ENCODE measurements at regions not wholly inside any gene's neighbourhood (a gene's known extent, or its start where the extent isn't known, plus 50 kb on each side); places are given as distances from the start of the nearest gene placed in this dataset.
"Not testable (repeated sequence)": the region's sequence is repeated elsewhere in the genome, so short reads cannot be mapped to it uniquely, and the experiment has no call there.

DNA sequence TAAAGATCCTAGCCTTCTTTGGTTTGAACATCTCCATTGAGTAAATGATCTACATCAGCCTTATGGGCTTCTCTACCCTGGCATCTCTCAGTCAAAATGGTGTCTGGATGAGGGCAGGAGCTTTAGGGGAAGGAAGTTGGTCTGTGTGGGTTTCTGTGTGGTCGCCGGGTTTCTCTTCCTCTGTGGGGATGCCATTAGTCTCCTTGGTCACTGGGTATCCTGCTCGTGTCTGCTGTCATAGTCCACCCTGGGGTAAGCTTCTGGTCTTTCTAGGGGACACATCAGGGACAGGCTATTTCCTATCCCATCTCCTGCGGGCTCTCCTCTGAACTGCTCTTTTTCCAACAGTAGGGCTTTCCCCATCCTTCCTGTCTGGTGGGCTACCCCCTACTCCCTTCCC, 150.3 kb upstream of the NPY start:
- DNase-seq: no peak

DNA sequence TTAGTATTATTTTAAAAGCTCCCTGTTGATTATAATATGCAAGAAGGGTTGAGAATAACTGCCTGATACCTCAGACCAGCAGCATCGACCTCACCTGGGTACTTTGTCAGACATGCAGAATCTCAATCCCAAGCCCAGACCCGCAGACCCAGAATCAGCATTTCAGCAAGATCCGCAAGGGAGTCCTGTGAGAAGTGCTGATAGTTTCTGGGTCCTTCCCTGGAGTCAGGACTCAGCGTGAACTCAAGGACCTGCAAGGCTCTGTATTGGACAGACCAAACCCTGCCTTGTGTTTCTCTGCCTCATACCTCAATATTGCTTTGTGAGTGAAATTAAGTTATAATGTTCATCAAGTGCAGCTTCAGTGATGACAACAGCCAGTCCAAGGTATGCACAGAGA, 149.5 kb upstream of the NPY start:
- DNase-seq: no peak

DNA sequence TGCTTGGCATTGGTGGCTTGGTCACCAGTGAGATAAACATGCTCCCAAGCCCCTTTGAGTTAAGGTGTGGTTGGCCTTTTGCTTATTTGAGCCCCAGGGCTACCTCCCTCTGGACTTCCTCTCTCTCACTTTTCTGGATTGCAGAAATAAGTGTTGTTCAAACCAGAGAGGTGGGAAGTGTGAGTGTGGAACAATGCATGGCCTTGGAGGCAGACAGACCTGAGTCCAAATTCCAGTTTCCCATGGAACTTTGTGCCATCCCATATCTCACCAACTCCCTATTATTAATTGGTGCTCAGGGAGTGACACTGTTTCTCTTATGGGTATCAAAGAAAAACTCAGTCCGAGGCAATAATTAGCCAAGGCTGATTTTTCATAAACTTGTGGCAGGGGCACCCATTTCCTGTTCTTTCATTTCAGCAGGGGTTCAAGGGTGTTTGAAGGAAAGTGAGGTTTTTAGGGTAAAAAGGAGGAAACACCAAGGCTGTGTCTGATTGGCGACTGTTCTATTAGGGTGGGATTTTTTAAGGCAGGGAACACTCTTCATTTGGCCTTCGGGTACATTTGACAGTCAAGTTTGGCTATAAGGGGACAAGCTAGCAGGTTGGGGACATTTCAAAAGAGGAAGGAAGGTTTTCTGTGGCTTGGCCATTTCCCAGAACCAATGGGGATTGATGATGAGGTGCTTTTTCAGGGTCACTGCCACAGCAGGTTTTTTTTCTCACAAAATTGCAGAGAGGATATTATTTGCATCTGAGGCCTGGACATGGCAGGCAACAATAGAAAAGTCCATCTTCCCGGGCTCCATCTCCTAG, 148.8 kb upstream of the NPY start:
- DNase-seq: no peak

DNA sequence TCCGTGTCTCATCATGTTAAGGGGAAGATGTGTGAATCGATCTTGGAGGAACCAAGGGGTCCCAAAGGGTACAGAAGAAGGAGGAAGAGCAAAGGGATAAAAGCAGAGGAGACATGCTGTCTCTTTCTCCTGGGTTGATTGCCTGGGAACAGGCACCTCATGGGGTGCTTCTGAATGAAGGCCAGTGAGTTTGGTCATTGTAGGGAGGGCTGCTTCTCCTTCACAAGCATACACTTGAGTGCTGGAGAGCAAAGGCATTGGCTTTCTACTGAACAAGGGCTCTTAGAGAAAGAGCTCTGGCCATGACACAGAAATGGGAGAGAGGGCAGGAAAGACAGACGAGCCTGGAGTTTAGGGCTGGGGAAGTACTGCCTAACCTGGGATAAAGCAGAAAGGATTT, 146.7 kb upstream of the NPY start:
- no peak for DNase-seq

DNA sequence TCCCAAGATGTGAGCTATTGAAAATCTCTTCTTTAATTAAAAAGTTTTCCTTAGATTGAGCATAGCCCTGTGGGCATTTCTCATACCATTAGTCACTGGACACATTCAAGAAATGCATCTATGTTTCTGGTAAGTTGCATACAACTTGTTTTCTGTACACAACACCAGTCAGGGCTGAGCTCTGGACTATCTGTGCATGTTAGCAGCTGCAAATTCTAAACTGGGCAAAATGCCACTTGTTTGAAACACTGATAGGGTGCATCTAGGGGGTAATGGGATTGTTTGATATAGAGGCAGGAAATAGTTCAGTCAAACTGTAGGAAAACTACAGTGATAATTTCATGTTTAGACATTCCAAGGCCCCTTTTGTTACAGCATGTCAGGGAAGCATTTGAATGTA, 145.6 kb upstream of the NPY start:
- no peak for DNase-seq

DNA sequence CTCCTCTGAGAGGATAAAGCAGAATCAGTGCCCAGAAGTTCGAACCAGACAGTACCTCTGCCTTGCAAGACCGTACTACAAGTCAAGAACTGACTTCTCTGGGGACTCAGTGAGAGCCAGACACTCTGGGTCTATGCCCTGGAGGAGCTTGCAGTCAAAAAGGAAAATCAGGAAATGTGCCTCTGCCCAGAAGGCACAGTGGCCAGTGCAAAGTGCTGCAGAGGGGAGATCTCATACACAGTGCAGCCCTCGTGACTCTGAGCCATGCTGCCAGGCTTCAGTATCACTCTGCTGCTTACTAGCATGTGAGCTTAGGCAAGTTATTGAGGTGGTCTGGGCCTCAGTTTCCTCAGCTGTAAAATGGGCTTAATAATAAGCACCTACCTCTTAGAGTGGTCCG, 144.0 kb upstream of the NPY start:
- DNase-seq: no peak

DNA sequence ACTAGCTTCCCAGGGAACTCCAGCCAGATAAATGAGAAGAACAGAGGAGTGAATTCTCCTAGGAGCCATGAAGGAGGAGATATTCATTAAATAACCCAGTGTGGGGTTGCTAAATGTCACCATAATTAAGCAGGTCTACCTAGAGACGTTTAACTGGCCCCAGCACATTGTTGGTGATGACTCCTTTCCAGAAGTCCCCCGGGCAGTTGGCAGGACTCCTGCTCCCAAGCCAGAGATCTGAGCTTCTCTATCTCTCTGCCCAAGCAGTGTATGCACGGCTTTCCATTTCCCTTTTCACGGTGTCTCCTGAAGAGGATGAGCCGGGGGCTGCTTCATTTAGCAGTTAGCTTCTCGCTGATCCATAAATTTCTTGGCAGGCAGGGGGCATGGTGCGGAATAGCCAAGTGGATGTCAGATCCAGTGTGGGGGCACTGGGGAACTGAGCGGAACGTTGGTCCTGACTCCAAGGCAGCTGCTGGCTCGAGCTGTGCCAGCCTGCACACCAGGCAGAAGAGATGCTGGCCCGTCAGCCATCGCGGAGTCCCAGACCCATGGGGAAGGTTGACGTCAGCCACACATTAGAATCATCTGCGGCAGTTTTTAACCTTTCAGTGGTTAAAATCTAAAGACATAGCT, 142.0 kb upstream of the NPY start:
- DNase-seq: no peak

DNA sequence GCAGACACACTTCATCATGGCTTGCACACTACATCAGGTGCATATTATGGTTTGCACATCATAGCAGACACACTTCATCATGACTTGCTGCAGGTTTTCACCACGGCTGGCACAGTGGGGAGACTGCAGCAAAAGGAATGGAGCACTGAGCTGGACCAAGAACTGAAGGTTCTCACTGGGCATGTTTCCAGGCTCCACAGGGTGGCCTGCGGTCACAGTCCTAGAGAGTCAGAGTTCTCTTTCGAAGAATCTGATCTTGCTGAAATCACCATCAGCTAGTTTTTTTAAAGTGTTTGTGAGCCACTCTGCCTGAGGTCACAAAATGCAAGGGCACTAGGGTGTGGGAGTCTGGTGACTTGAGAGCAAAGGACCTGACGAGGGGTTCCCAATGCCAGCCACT, 140.4 kb upstream of the NPY start:
- DNase-seq: no peak

DNA sequence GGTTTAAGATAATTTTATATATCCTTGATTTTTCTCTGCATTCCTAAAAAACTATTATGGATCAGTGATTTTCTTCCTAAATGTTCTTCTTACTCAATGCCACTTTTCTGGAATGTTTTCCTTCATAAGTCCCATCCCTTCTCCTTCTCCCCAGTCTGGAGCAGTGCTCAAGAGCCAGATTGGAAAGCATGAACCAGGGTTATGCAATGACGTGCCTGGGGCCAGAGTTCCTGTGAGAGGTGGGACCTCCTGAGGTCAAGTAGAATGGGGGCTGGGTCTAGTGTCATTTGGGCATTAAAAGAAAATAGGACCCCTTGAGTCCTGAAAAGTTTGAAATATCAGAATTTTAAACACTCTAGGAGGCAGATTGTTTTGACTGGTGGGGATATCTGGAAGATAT, 132.0 kb upstream of the NPY start:
- no peak for DNase-seq

DNA sequence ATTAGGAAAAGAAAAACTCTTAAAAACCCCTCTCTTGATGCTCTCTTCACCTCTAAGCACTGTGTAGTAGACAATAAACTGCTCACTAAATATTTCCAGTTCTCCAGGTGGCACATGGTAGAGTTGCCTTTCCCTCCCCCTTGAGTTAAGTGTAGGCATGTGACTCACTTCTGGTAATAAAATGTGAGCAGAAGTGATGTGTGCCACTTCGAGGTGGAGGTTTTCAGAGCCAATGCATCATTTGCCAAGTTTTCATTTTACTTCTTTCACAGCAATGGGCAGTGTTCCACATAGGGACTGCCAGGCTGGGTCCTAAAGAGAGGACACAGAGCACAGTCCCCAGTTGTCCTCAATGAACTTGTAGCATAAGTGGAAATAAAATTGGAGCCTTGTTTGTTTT, 131.6 kb upstream of the NPY start:
- no peak for DNase-seq

DNA sequence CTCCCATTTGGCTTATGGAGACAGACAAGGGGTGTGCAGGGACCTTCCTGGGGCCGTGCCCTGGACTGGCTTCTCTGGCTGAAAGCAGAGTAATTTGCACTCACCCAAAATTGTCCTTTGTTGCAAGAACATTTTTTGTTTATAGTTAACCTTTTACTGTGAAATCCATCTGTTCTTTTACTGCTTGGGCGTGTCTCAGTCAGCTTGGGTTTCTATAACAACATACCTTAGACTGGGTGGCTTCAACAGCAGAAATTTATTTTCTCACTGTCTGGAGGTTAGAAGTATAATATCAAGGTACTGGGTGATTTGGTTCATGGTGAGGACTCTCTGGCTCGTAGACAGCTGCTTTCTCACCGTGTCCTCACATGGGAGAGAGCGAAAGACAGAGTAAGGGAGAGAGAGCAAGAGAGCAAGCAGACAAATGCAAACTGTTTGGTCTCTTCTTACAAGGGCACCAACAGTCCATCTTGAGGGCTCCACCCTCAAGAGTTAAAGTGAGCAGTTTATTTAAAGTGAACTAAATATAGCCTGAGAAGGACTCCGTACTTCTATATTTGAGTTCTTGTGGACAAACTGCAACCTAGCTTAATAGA, 131.0 kb upstream of the NPY start:
- DNase-seq: no peak

DNA sequence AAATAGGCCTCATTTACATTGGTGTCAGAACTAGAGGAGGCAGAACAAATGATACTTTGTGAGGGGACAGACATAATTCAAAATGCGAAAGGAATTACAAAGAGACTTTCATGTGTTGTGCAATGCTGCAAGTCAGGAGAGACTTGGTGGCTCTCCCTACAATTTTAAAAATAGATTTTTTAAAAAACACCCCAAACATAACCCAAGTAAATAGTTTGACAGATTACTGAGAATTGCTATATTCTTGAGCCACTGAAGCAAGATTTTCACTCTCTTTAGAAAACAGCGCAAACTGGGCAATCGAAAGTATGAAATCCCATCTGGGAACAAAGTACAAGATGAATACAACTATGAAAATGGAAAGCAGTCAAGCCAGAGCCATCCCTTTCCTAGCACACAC, 126.3 kb upstream of the NPY start:
- no peak for DNase-seq

DNA sequence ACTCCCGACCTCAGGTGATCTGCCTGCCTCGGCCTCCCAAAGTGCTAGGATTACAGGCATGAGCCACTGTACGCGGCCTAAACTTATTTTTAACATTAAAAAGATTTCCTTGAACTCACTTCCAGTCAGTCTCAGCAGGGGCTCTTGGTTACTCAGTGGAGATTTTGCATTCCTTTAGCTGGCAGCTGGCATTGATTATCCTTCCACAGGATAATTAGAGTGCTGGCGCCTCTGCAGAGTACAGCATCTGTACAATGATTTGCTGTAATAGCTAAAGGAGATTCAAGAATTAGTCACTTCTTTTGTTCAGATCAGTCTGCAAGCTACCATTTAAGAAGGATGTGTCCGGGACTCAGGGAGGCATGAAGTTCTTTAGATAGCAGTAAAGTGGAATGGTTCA, 125.0 kb upstream of the NPY start:
- no peak for DNase-seq

DNA sequence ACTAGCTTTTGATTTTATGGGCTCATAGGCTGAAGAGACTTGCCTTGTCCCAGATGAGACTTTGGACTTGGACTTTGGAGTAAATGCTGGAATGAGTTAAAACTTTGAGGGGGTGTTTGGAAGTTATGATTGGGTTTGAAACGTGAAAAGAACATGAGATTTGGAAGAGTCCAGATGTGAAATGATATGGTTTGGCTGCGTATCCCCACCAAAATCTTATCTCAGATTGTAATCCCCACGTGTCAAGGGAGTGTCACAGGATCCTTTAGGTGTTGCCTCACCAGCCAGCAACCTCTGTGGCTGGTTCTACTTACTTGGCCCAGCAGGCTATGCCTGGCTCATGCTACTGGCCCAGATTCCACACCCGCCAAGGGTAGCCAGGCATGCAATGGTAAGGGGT, 119.6 kb upstream of the NPY start:
- no peak for DNase-seq

DNA sequence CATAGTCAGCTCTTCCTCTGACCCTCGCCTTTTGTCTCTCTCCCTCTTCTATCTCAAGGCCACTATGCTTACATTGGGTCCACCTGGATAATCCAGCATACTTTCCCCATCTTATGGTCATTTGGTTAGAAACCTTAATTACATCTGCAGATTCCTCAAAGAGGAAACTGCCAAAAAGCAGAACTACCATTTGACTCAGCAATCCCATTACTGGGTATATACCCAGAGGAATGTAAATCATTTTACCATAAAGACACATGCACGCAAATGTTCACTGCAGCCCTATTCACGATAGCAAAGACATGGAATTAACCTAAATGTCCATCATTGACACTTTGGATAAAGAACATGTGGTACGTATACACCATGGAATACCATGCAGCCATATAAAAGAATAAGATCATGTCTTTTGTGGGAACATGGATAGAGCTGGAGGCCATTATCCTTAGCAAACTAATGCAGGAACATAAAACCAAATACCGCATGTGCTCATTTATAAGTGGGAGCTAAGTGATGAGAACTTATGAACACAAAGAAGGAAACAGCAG, 114.8 kb upstream of the NPY start:
- DNase-seq: no peak

DNA sequence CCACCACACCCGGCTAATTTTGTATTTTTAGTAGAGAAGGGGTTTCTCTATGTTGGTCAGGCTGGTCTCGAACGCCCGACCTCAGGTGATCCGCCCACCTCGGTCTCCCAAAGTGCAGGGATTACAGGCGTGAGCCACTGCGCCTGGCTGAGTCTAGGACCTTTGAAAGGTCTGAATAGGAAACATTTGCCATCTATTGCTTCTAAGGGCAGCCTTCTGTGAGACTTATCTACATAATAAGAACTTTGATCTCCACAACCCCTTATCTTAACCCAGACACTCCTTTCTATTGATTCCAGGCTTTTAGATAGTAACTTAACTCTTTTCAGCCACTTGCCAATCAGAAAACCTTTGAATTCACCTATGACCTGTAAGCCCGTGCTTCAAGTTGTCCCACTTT, 112.0 kb upstream of the NPY start:
- DNase-seq: not testable (repeated sequence)

DNA sequence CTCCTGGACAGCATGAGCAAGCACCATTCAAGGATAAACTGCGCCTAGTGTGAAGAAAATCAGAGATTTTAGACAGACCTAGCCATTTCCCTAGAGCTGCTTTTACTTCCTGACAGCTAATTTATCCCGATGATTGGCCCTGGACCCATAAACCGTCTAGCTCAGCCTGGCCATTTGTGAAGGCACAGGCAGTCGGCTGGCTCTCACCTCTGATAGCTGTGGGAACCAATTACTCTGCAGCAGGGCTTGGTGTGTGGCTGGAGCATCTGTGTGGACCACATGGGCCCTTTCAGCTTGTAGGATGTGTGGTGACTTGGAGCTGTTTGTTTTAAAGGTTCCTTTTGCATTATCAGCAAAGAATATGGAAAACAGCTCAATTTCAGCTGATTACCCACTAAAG, 111.1 kb upstream of the NPY start:
- peak in 1 of 56 donors; percentile 0 for DNase-seq

DNA sequence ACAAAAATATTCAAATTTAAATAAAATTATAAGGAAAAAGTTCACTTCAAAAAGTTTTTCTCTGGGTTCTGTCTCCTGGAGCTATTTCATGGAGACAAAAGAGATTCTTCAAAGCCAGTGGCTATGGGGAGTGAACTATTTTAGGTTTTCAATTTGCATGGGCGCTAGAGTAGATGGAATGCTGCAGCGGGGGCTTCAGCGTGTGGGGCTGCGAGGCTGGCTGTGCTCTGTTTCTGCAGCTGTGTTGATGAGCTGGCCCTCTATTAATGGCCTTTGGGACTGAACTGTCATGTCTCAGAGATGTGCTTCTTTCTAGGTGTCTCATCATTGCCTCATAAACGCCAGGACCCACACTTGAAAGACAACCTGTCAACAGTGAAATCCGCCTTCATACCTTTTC, 108.4 kb upstream of the NPY start:
- no peak for DNase-seq

DNA sequence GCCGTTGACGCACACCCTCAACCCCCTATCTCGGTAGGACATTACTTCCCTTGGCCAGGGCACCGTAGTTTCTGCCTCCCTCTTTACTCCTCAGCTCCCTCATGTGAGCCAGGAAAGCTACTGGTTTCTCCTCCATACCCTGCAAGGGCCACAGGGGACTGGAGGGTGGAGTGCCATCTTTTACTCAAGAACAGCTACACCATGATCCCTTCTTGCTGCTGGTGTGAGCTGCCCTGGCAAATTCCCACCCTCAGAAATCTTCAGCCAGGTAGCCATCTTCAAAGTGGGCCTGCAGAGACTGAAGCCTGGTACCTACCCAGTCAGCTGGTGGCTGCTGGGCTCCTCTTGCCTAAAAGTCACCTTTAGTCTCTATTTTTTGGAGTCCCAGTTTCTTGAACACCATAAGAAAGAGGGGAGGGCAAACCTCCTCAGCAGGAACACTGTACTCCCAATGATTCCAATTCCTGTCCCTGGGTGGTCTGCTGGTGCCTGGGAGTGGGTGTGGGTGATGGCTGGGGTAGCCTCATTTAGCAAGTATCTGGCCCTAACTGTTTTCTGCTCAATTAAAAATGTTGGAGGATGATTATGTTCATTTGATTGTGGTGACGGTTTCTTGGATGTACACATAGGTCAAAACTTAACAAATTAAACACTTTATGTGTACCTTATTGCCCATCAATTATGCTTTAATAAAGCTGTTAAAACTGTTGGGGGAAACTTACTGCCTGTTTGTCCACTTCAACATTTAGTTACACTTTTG, 105.0 kb upstream of the NPY start:
- no peak for DNase-seq

DNA sequence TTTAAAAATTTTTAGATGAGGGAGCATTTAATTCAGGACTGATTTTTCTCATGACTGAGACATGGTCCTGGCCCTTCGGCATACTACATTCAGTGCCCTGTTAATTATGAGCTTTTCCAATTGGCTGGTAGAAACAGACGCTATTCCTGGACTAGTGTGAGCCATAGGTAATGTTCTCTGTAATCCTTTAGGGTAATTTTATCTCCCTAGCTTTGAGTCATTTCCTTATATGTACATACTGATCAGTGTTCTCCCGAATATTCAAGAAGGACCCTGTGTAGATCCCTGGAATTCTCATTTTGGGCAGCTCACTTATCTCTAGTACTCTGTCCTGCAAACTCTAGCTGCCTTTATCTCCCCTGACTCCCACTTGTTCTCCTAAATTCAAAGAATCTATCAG, 92.6 kb upstream of the NPY start:
- DNase-seq: no peak

DNA sequence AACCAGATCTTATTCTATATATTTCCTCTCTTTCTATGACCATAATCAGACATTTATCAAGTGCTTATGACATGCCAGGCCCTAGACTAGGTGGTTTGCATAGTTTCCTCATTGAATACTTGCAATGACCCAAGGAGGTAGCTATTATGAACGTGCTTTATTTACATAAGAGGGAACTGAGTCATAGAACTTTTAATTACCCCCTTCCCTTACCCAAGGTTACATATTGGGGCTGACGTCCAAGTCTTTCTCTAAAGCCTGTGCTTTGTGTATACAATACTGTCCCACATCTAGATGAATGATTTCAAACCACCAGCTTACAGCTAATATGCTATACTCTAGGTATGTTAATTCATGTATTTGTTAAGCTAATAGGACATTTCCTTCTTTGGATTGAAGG, 91.9 kb upstream of the NPY start:
- no peak for DNase-seq

DNA sequence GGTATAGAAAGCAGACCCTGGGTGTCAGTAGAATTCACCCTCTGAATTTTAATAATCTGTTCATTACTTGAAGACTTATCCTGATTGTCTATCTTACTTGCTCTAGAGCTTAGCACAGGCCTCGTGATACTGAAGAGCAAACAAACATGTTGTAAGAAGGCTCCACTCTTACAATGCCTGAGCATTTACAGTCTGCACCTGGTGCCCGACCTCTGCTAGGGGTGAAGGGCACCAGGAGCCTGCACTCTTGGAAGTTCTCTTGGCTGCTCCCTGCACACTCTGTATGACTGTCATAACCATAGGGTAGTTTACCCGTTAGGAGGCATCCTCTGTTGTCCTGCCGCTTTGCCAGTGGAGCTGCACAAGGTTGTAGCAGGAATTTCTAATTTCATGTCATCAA, 91.3 kb upstream of the NPY start:
- no peak for DNase-seq

Measured in amygdala (tissue), 56 donors.